Brain pericyte (primary cell): ENCODE measurements at regions not wholly inside any gene's neighbourhood (a gene's known extent, or its start where the extent isn't known, plus 50 kb on each side); places are given as distances from the start of the nearest gene placed in this dataset.

ENCODE experiments used
- DNase-seq: peaks from one replicate; pipeline ENCODE4 v3.0.0-alpha.2; 2012; ENCODE audit warnings: low read depth, low spot score

DNA sequence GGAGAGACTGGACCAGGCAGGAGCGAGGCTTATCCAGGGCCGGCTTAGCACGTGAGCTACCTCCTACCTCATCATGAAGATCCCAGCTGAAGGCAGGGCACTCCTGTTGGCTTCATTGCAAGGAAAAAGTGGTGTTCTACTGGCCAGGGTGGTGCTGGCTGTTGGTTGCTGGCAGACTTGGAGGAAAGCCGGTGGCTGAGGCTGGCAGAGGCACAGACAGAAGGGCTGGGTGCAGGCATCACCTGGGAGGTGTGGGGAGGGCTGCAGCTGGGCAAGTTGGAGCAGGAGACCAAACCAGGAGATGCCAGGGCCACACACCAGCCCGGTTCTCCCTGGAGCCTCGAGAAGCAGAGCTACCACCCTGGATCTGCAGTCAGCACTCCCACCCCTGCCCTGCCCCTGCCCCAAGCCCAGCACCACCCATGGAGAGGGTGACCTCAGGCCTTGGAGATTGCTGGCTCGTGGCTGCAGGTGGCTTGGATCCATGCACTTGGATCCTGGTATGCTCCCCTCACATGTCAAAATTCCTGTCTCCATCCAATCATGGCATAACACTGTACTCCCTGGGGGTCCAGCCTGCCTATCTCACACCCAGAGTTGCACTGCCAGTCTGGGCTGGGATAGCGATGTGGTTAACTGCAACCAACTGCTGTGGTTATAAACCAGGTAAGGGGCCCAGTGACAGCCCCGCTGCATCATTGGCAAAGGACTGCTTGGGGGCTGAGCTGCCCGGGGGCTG is 49.7 kb downstream of the GLI2 start:
- no peak for DNase-seq

- DNase-seq, result no peak
Observed at GRCh38 chr2:120786038-120786960, 50.6 kb downstream of the GLI2 start.

DNA sequence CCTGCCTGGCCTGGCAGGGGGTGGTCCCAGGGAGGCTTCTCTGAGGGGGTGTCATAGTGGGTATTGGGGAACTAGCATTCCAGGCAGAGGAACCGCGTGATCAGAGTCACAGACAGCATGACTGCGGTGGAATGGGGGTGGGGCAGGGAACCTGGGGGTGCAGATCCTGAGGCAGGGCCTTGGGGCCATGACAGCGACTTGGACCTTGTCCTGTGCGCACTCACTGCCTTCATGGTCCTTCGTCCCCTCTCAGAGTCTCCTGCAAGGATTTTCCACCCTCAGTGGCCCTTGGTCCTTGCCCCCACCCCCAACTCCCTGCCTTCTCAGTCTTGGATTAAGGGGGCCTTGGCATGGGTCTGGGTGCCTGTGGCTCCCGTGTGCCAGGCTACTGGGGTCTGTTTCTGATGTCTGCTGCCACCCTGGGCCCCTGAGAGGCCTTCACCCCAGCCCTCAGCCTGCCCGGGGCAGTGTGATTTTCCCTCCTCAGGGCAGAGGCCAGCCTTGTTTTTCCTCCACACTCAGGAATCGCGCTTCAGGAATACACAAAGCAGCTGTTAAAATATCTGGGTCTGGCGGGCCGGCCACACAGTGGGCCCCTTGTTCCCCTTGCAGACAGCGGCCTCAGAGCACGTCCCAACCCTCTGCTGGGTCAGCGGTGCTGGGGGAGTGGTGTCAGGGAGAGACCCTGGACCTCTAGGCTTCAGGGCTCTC is 51.6 kb downstream of the GLI2 start:
- no peak for DNase-seq

- DNase-seq, result no peak
Observed at GRCh38 chr2:120787822-120788700, 52.4 kb downstream of the GLI2 start.

DNA sequence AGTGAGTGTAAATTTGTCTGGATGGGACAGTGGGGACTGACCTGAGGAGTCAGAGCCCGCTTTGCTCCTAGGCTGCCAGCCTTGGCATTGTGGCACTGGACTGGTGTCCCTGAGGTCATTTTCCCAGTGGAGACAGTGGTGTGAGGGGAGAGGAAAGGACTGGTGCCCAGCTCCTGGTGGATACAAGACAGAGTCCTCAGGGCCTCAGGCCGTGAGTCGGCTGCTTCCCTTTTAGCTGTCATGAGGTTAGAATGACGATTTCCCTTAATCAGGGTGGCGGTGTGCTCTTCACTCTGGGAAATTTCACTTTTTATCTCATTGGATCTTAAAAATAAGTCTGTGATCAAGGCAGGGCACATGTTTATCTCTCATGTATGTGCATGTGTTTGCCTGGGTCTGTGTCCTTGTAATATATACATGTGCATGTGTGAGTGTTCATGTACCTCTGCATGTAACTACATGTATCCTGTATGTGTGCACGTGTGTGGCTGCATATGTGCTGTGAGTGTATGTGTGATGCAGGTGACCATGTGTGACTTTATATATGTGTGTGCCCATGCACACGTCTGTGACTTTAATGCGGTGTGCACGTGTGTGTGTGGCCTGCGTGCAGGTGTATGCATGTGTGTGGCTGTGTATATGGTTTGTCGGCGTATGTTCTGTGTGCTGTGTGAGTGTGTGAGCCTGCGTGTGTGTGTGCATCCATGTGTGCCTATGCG is 55.7 kb downstream of the GLI2 start:
- no peak for DNase-seq

GRCh38 chr2:120791962-120792297 is 56.3 kb downstream of the GLI2 start:
- DNase-seq, result no peak

GRCh38 chr2:120793682-120794403 is 58.2 kb downstream of the GLI2 start:
- no peak for DNase-seq

- DNase-seq, result no peak
Observed at GRCh38 chr2:120794716-120795115, 59.0 kb downstream of the GLI2 start.

- DNase-seq, result no peak
Observed at GRCh38 chr2:120796094-120796493, 60.4 kb downstream of the GLI2 start.

DNA sequence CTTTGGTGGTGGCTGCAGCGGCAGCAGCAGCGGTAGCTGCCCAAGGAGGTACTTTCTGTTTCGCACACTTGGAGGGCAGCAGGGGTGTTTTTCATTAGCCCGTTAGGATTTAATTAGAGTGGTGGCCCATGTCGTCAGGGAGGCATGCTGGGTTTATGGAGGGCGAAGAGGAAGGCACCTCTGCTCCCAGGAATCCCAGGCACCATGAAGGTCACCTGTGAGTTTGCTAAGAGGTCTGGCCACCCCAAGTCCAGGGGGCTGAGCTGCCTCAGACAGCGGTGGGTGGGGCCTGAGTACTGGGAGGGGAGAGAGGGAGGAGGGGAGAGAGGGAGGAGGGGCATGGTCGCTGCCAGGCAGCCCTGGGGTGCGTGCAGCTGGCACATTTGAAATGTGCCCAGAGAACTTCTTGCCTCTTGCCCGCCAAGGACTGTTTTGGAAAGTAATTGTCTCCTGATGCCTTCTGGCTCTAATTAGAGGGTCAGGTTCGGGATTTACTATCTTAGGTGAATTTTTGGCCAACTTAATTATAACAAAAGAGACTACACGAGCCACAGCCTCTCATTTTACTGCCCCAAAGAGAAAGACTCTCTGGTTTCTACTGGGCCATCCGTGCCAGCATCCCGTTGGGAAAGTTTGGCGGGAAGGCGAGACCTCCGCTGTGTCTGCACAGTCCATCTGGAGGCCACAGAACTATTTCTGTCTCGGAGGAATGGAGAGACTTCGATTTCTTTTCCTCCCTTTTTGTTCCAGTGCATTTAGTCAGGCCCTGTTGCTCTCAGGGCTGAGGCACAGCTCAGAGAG is 62.0 kb downstream of the GLI2 start:
- no peak for DNase-seq

DNA sequence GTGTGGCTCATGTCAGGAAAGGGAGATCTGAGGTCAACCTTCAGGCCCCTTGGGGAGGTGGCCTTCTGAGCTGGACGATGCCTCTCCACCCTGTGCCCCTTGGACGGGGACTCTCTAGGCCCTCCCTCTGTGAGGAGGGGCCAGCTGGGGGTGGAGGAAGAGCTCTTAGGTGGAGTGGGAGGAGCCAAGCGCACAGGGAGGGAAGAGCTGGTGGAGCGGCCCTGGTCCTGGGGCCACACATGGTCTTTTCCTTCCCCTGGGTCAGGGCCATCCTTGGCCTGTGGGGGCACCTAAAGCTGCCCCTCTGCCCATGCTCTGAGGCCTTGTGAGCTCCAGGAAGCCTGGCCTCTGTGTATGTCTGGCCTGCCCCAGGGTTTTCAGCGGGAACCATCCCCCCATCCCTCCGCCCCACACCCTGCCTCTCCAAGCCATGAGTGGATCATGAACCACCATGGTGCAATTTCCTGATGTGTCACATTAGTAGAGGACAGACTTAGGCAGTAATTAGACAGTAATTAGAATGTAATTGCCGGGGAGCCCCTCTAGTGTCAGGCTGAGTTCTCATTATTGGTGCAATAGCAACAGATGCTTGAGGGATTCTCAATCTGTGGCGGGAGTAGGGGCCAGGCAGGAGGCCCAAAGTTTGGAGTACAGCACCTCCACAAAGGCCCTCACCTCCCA is 63.0 kb downstream of the GLI2 start:
- no peak for DNase-seq

- no peak for DNase-seq
Observed at GRCh38 chr2:120802158-120802557, 66.5 kb downstream of the GLI2 start.

GRCh38 chr2:120802867-120803484 is 67.3 kb downstream of the GLI2 start:
- DNase-seq, result no peak

- no peak for DNase-seq
Observed at GRCh38 chr2:120803764-120804335, 68.2 kb downstream of the GLI2 start.

DNA sequence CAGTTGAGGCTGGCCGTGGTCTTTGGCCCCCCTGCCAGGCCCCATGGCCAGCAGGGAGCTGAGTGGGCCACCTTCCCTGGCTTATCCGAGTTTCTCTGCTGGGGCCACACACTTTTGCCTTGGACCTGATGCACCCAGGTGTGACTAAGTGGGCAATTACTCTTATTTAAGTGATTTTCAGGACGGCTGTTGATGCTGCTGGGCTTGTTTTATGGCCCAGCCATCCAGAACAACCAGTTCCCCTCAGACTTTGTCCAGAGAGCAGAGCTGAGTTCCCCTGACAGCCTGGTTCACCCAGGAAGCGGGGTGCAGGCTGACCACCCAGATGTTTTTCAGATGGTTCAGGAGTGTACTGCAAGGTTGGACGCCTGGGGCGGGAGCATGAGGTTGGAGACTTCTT is 68.8 kb downstream of the GLI2 start:
- no peak for DNase-seq

DNA sequence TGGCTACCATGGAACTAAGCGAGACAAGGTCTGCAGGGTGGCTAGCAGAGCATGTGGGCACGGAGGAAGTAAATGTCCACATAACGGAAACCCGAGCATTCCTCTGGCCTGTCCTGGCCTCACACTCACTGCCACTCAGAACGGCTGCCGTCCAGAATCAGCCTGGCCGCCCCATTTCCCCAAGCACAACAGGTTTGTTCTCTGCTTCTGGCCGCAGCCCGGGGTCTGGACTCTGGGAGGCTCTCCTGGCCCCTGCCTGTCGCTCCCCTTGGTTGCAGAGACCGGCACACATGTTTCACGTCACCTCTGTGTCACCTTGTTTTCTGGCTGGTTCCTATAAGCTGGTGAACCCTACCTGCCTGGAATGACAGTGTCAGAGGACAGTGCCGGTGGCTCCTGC is 69.3 kb downstream of the GLI2 start:
- no peak for DNase-seq

DNA sequence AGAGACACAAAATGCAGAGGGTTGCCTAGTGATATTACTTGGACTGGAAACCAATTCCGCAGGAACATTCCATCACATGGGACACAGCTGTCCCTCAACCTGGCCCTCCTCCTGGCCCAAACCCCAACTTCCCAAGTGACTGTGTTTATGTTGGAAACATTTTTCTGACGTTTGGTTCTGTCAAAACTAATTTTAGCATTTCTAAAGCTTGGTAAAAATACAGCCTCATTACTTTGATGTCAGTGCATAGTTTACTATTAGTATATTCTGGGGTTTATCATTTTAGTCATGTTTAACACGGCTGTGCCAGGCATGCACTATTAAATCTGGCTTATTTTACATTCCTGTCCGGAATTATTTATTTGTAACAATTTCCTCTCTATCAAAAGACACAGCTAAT is 69.9 kb downstream of the GLI2 start:
- no peak for DNase-seq

DNA sequence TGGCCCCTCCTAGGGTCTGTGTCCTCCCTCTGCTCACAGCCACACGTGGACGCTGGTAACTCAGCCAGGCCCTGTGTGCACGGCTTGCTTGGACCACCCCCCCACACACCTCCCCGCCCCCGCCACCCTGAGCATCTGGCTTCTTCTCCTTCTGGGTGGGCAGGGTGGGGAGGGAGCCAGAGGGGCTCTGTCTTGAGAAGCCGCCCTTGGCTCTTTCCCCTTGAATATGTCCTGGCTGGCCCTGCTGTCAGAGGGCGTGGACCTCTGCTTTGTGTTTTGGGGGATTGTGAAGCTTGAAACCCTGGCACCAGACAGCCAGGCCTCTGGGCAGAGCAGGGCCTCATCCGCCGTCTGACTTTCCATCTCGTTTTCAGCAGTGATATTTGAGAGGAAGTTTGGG is 72.1 kb downstream of the GLI2 start:
- DNase-seq, result no peak
